WERI-Rb-1 (cell line): ENCODE measurements at regions not wholly inside any gene's neighbourhood (a gene's known extent, or its start where the extent isn't known, plus 50 kb on each side); places are given as distances from the start of the nearest gene placed in this dataset.

Experiments used
- DNase-seq: peaks from one replicate; pipeline ENCODE4 v3.0.0-alpha.2; 2020
- H3K27ac ChIP-seq: fragments of 250-450 bp; sonication (Bioruptor Pico); 2 replicates; pipeline ENCODE4 v1.5.1; 2020; ENCODE audit warnings: mild to moderate bottlenecking, moderate library complexity
- H3K27me3 ChIP-seq: fragments of 250-450 bp; sonication (Bioruptor Pico); 2 replicates; pipeline ENCODE4 v1.5.1; 2021; ENCODE audit warnings: mild to moderate bottlenecking, low read depth, moderate library complexity; ENCODE audit not compliant: insufficient read depth, severe bottlenecking
- H3K36me3 ChIP-seq: fragments of 250-450 bp; sonication (Bioruptor Pico); 2 replicates; pipeline ENCODE4 v1.5.1; 2020; ENCODE audit warnings: mild to moderate bottlenecking, moderate library complexity
- H3K4me3 ChIP-seq: 2 replicates; pipeline ENCODE4 v1.5.1; 2011; ENCODE audit warnings: low read depth, mild to moderate bottlenecking, control low read depth, low read length
- H3K9me3 ChIP-seq: fragments of 250-450 bp; sonication (Bioruptor Pico); 2 replicates; pipeline ENCODE4 v1.5.1; 2021; ENCODE audit warnings: mild to moderate bottlenecking, moderate library complexity; ENCODE audit not compliant: severe bottlenecking
- CTCF ChIP-seq: IDR thresholded peaks from 2 replicates; pipeline ENCODE4 v1.5.1; 2011; ENCODE audit warnings: low read depth, mild to moderate bottlenecking, control low read depth, inconsistent platforms, low read length

- peak; percentile 23; the same call in 1 of the 2 replicates for TF ChIP-seq CTCF
- DNase-seq: no peak
These were observed 83.5 kb downstream of the HRH4 start for GRCh38 chr18:24543795-24544498.

GRCh38 chr18:24544949-24545348 lies 84.5 kb downstream of the HRH4 start:
- no peak overlapping the region for H3K4me3 ChIP-seq

More at GRCh38 chr18:24543795-24544498, 83.5 kb downstream of the HRH4 start:
- Histone ChIP-seq H3K27ac (no peak overlapping the region), H3K27me3 (no peaks in the 10 kb centered on the region), H3K9me3 (no peaks in the 10 kb centered on the region), H3K4me3 (no peak overlapping the region), H3K36me3 (peaks cover 21% of the 10 kb centered on the region)

GRCh38 chr18:24545651-24546050 lies 85.2 kb downstream of the HRH4 start:
- H3K27me3 ChIP-seq: no peaks in the 10 kb centered on the region
- H3K9me3 ChIP-seq: no peaks in the 10 kb centered on the region
- TF ChIP-seq CTCF: no peak
- no peak overlapping the region for H3K4me3 ChIP-seq
- H3K27ac ChIP-seq: no peak overlapping the region
- DNase-seq: no peak
- H3K36me3 ChIP-seq: peaks cover 21% of the 10 kb centered on the region

More at GRCh38 chr18:24544949-24545348, 84.5 kb downstream of the HRH4 start:
- Histone ChIP-seq H3K27ac (no peak overlapping the region), H3K36me3 (peaks cover 21% of the 10 kb centered on the region), H3K27me3 (no peaks in the 10 kb centered on the region), H3K9me3 (no peaks in the 10 kb centered on the region)
- no peak for TF ChIP-seq CTCF
- DNase-seq: no peak

- no peaks in the 10 kb centered on the region for H3K9me3 ChIP-seq
- peaks cover 19% of the 10 kb centered on the region for H3K36me3 ChIP-seq
- no peak overlapping the region for H3K27ac ChIP-seq
- no peak for TF ChIP-seq CTCF
- H3K27me3 ChIP-seq: no peaks in the 10 kb centered on the region
- H3K4me3 ChIP-seq: no peak overlapping the region
- no peak for DNase-seq
These were observed 85.9 kb downstream of the HRH4 start for GRCh38 chr18:24546307-24546706.

- TF ChIP-seq CTCF: no peak
- no peak overlapping the region for H3K27ac ChIP-seq
- no peaks in the 10 kb centered on the region for H3K9me3 ChIP-seq
These were observed 88.1 kb downstream of the HRH4 start for GRCh38 chr18:24548583-24548982.

GRCh38 chr18:24552218-24552617 lies 91.8 kb downstream of the HRH4 start:
- Histone ChIP-seq H3K9me3 (no peaks in the 10 kb centered on the region), H3K36me3 (peaks cover 7% of the 10 kb centered on the region), H3K27ac (no peak overlapping the region), H3K4me3 (no peak overlapping the region), H3K27me3 (no peaks in the 10 kb centered on the region)
- no peak for TF ChIP-seq CTCF
- DNase-seq: no peak

More at GRCh38 chr18:24548583-24548982, 88.1 kb downstream of the HRH4 start:
- Histone ChIP-seq H3K4me3 (no peak overlapping the region), H3K27me3 (no peaks in the 10 kb centered on the region), H3K36me3 (peaks cover 16% of the 10 kb centered on the region)
- DNase-seq: no peak
